ENCODE measurements at regions not wholly inside any gene's neighbourhood (a gene's known extent, or its start where the extent isn't known, plus 50 kb on each side); places are given as distances from the start of the nearest gene placed in this dataset.
A peak's percentile ranks its signal among the peaks of the same experiment; 100 is the strongest.

GRCh38 chr13:29924482-29925350 lies 74.3 kb upstream of the UBL3 start:
- Histone ChIP-seq H3K4me3 (ENCODE audit: low read depth, low read length) (no peak overlapping the region), H3K23ac (ENCODE audit: low read length) (no peak overlapping the region), H2BK12ac (ENCODE audit: low read length) (peak overlapping the region; percentile 70), H4K8ac (ENCODE audit: low read depth, low read length) (peak overlapping the region; percentile 17), H4K91ac (ENCODE audit: low read depth, low read length) (peak overlapping the region; percentile 72), H4K12ac (ENCODE audit: low read depth, low read length) (peak overlapping the region; percentile 27), H3K4me1 (ENCODE audit: control insufficient read depth in 1 of 2, insufficient read depth in 2 of 2, low read length in 2 of 2) (peaks cover 27 to 29% of the 10 kb centered on the region in 2 experiments), H3K4me2 (ENCODE audit: low read length) (peak overlapping the region; percentile 32), H2AFZ (ENCODE audit: insufficient read depth, low read length, poor library complexity) (peak overlapping the region; percentile 37), H2BK120ac (ENCODE audit: insufficient read depth, low read length, poor library complexity) (peak overlapping the region; percentile 80), H3K4ac (ENCODE audit: low read depth, low read length) (peak overlapping the region; percentile 16), H2BK5ac (ENCODE audit: low read depth, low read length, poor library complexity) (peak overlapping the region; percentile 71), H3K9ac (ENCODE audit: low read length) (no peak overlapping the region), H3K9me3 (ENCODE audit: insufficient read depth, low read depth, low read length) (no peaks in the 10 kb centered on the region), H3K27me3 (ENCODE audit: insufficient read depth, low read length) (no peaks in the 10 kb centered on the region), H3K36me3 (ENCODE audit: control insufficient read depth in 1 of 2, insufficient read depth in 2 of 2, low read length in 2 of 2) (no peaks in the 10 kb centered on the region), H3K14ac (ENCODE audit: low read length) (peak overlapping the region; percentile 68), H3K79me1 (ENCODE audit: low read length) (peaks cover 28% of the 10 kb centered on the region), H3K79me2 (ENCODE audit: control insufficient read depth, insufficient read depth, low read length, poor library complexity) (peaks cover 5% of the 10 kb centered on the region), H3K27ac (ENCODE audit: low read depth, low read length) (peak overlapping the region; percentile 93), H2AK5ac (ENCODE audit: low read length) (peak overlapping the region; percentile 65), H3K18ac (ENCODE audit: low read length) (peak overlapping the region; percentile 20)
- DNase-seq, result peak; percentile 43 to 46
- WGBS (ENCODE audit: extremely low coverage, insufficient coverage, insufficient read length), result no CpG with 5 or more reads among the region's 12 CpGs

- peak overlapping the region; percentile 89 for H2BK5ac ChIP-seq (ENCODE audit: low read depth, low read length, poor library complexity)
- no peaks in the 10 kb centered on the region for H3K9me3 ChIP-seq (ENCODE audit: insufficient read depth, low read depth, low read length)
- H3K9ac ChIP-seq (ENCODE audit: low read length), result no peak overlapping the region
- peaks cover 5% of the 10 kb centered on the region for H3K79me2 ChIP-seq (ENCODE audit: control insufficient read depth, insufficient read depth, low read length, poor library complexity)
- H3K14ac ChIP-seq (ENCODE audit: low read length), result peak overlapping the region; percentile 68
- H3K4me2 ChIP-seq (ENCODE audit: low read length), result peak overlapping the region; percentile 32
- peaks cover 21 to 23% of the 10 kb centered on the region in 2 experiments for H3K4me1 ChIP-seq (ENCODE audit: control insufficient read depth in 1 of 2, insufficient read depth in 2 of 2, low read length in 2 of 2)
- H3K27me3 ChIP-seq (ENCODE audit: insufficient read depth, low read length), result no peaks in the 10 kb centered on the region
- DNase-seq, result peak; percentile 91 to 94
- no CpG with 5 or more reads among the region's 12 CpGs for WGBS (ENCODE audit: extremely low coverage, insufficient coverage, insufficient read length)
- no peaks in the 10 kb centered on the region for H3K36me3 ChIP-seq (ENCODE audit: control insufficient read depth in 1 of 2, insufficient read depth in 2 of 2, low read length in 2 of 2)
- peak overlapping the region; percentile 93 for H3K27ac ChIP-seq (ENCODE audit: low read depth, low read length)
- peak overlapping the region; percentile 80 for H2BK120ac ChIP-seq (ENCODE audit: insufficient read depth, low read length, poor library complexity)
- H3K79me1 ChIP-seq (ENCODE audit: low read length), result peaks cover 27% of the 10 kb centered on the region
- no peak overlapping the region for H3K23ac ChIP-seq (ENCODE audit: low read length)
- no peak overlapping the region for H3K4me3 ChIP-seq (ENCODE audit: low read depth, low read length)
- no peak overlapping the region for H4K12ac ChIP-seq (ENCODE audit: low read depth, low read length)
- H4K91ac ChIP-seq (ENCODE audit: low read depth, low read length), result peak overlapping the region; percentile 93
- peak overlapping the region; percentile 16 for H3K4ac ChIP-seq (ENCODE audit: low read depth, low read length)
- H2AFZ ChIP-seq (ENCODE audit: insufficient read depth, low read length, poor library complexity), result no peak overlapping the region
- H2AK5ac ChIP-seq (ENCODE audit: low read length), result peak overlapping the region; percentile 65
- peak overlapping the region; percentile 42 for H4K8ac ChIP-seq (ENCODE audit: low read depth, low read length)
- H3K18ac ChIP-seq (ENCODE audit: low read length), result peak overlapping the region; percentile 30
- peak overlapping the region; percentile 80 for H2BK12ac ChIP-seq (ENCODE audit: low read length)
Observed at GRCh38 chr13:29923554-29924481, 73.4 kb upstream of the UBL3 start.

GRCh38 chr13:29922896-29923295 lies 72.5 kb upstream of the UBL3 start:
- Histone ChIP-seq H3K18ac (ENCODE audit: low read length) (no peak overlapping the region), H4K91ac (ENCODE audit: low read depth, low read length) (peak overlapping the region; percentile 93), H3K36me3 (ENCODE audit: control insufficient read depth in 1 of 2, insufficient read depth in 2 of 2, low read length in 2 of 2) (no peaks in the 10 kb centered on the region), H3K79me1 (ENCODE audit: low read length) (peaks cover 29% of the 10 kb centered on the region), H2BK120ac (ENCODE audit: insufficient read depth, low read length, poor library complexity) (peak overlapping the region; percentile 78), H3K9ac (ENCODE audit: low read length) (no peak overlapping the region), H3K27me3 (ENCODE audit: insufficient read depth, low read length) (no peaks in the 10 kb centered on the region), H3K79me2 (ENCODE audit: control insufficient read depth, insufficient read depth, low read length, poor library complexity) (peaks cover 5% of the 10 kb centered on the region), H3K4me1 (ENCODE audit: control insufficient read depth in 1 of 2, insufficient read depth in 2 of 2, low read length in 2 of 2) (peaks cover 28 to 31% of the 10 kb centered on the region in 2 experiments), H4K8ac (ENCODE audit: low read depth, low read length) (peak overlapping the region; percentile 79), H3K9me3 (ENCODE audit: insufficient read depth, low read depth, low read length) (peaks cover 2% of the 10 kb centered on the region), H3K14ac (ENCODE audit: low read length) (peak overlapping the region; percentile 62), H3K27ac (ENCODE audit: low read depth, low read length) (peak overlapping the region; percentile 93), H3K4ac (ENCODE audit: low read depth, low read length) (peak overlapping the region; percentile 31), H3K4me2 (ENCODE audit: low read length) (no peak overlapping the region), H2AK5ac (ENCODE audit: low read length) (peak overlapping the region; percentile 51), H3K23ac (ENCODE audit: low read length) (no peak overlapping the region), H3K4me3 (ENCODE audit: low read depth, low read length) (no peak overlapping the region), H2AFZ (ENCODE audit: insufficient read depth, low read length, poor library complexity) (no peak overlapping the region), H2BK5ac (ENCODE audit: low read depth, low read length, poor library complexity) (peak overlapping the region; percentile 89), H2BK12ac (ENCODE audit: low read length) (peak overlapping the region; percentile 64), H4K12ac (ENCODE audit: low read depth, low read length) (no peak overlapping the region)
- no peak for DNase-seq
- WGBS (ENCODE audit: extremely low coverage, insufficient coverage, insufficient read length), result no CpG with 5 or more reads among the region's 3 CpGs

DNA sequence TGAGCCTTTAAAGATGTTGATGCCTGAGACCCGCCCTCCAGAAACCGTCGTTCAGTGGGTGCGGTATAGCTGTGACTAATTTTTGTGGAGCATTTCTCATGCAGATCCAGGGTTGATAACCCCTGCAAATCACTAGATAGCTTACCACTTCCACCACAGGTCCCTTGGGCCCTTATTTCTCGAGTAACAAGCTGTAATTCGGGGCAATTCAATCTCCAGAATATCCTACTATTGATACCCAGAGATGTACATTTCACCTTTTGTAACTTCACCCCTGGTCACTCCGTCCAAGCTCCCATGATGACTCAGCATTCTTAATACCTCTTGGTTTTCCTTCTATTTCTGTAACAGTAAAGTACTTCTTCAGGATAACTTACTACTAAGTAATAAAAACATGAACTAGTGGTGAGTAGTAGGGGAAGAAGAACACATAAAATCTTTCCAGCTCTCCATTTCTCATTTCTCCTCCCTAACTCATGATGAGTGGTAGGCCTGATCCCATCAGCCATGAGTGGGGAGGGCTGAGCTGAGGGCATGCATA lies 71.9 kb upstream of the UBL3 start:
- peaks cover 2% of the 10 kb centered on the region for H3K9me3 ChIP-seq (ENCODE audit: insufficient read depth, low read depth, low read length)
- H3K4me2 ChIP-seq (ENCODE audit: low read length), result no peak overlapping the region
- H3K4me3 ChIP-seq (ENCODE audit: low read depth, low read length), result no peak overlapping the region
- peaks cover 29% of the 10 kb centered on the region for H3K79me1 ChIP-seq (ENCODE audit: low read length)
- no peak overlapping the region for H2AFZ ChIP-seq (ENCODE audit: insufficient read depth, low read length, poor library complexity)
- peak overlapping the region; percentile 63 for H3K18ac ChIP-seq (ENCODE audit: low read length)
- no peaks in the 10 kb centered on the region for H3K36me3 ChIP-seq (ENCODE audit: control insufficient read depth in 1 of 2, insufficient read depth in 2 of 2, low read length in 2 of 2)
- H3K9ac ChIP-seq (ENCODE audit: low read length), result no peak overlapping the region
- DNase-seq, result no peak
- peak overlapping the region; percentile 62 for H3K14ac ChIP-seq (ENCODE audit: low read length)
- H2BK12ac ChIP-seq (ENCODE audit: low read length), result peak overlapping the region; percentile 84
- H4K12ac ChIP-seq (ENCODE audit: low read depth, low read length), result no peak overlapping the region
- no peak overlapping the region for H3K23ac ChIP-seq (ENCODE audit: low read length)
- H3K27me3 ChIP-seq (ENCODE audit: insufficient read depth, low read length), result no peaks in the 10 kb centered on the region
- peak overlapping the region; percentile 51 for H2AK5ac ChIP-seq (ENCODE audit: low read length)
- H4K8ac ChIP-seq (ENCODE audit: low read depth, low read length), result peak overlapping the region; percentile 79
- peak overlapping the region; percentile 93 for H3K27ac ChIP-seq (ENCODE audit: low read depth, low read length)
- H4K91ac ChIP-seq (ENCODE audit: low read depth, low read length), result peak overlapping the region; percentile 80
- no peak overlapping the region for H3K4ac ChIP-seq (ENCODE audit: low read depth, low read length)
- peaks cover 5% of the 10 kb centered on the region for H3K79me2 ChIP-seq (ENCODE audit: control insufficient read depth, insufficient read depth, low read length, poor library complexity)
- peaks cover 28 to 31% of the 10 kb centered on the region in 2 experiments for H3K4me1 ChIP-seq (ENCODE audit: control insufficient read depth in 1 of 2, insufficient read depth in 2 of 2, low read length in 2 of 2)
- peak overlapping the region; percentile 78 for H2BK120ac ChIP-seq (ENCODE audit: insufficient read depth, low read length, poor library complexity)
- WGBS (ENCODE audit: extremely low coverage, insufficient coverage, insufficient read length), result no CpG with 5 or more reads among the region's 7 CpGs
- H2BK5ac ChIP-seq (ENCODE audit: low read depth, low read length, poor library complexity), result peak overlapping the region; percentile 89
